Left cardiac atrium (tissue), 4 donors: ENCODE measurements at regions not wholly inside any gene's neighbourhood (a gene's known extent, or its start where the extent isn't known, plus 50 kb on each side); places are given as distances from the start of the nearest gene placed in this dataset.
"Not testable (repeated sequence)": the region's sequence is repeated elsewhere in the genome, so short reads cannot be mapped to it uniquely, and the experiment has no call there.

Experiments
- ATAC-seq, 2 donors: fragments of 200-7000 bp; cut with Tn5 transposase; one replicate each; pipeline ENCODE4 v1.9.1; 2020; ENCODE audit warnings: mild to moderate bottlenecking in 2 of 2, moderate library complexity in 2 of 2
- DNase-seq: peaks from one replicate; pipeline ENCODE4 v3.0.0-alpha.2; 2020
- intact Hi-C, 2 donors: fragments of 100-400 bp; cut with DNase I; formaldehyde crosslinking; loops; one replicate each; pipeline versions ENCODE4 v1.14.1 to v1.15.1; 2022 to 2023
- donor health status: DM: no; HTN: yes; CAD: no.
- donor health status: DM: no; HTN: yes; CAD: no; lungs with severe emphysema.
- donor health status: DM: yes; HTN: yes; CAD: no.
- donor health status: Dilated cardiomyopathy.

- ATAC-seq (no peak), DNase-seq (no peak)
- intact Hi-C loops, result no loop called here
Measured at GRCh38 chr19:20482721-20483120, 82.9 kb downstream of the ZNF737 start.

- intact Hi-C loops, result no loop called here
- DNase-seq (no peak), ATAC-seq (no peak)
Measured at GRCh38 chr19:20481736-20482135, 83.8 kb downstream of the ZNF737 start.

- DNase-seq, result no peak
- ATAC-seq, result no peak
- intact Hi-C loops, result no loop called here
Measured at GRCh38 chr19:20479483-20479882, 86.1 kb downstream of the ZNF737 start.

- intact Hi-C loops, result no loop called here
- DNase-seq, result no peak
- no peak for ATAC-seq
Measured at GRCh38 chr19:20478936-20479335, 86.6 kb downstream of the ZNF737 start.

- DNase-seq, result no peak
- intact Hi-C loops, result no loop called here
- no peak for ATAC-seq
Measured at GRCh38 chr19:20472854-20473253, 92.7 kb downstream of the ZNF737 start.

- ATAC-seq, result no peak
Measured at GRCh38 chr19:20471431-20471830, 94.2 kb downstream of the ZNF737 start.

GRCh38 chr19:20470345-20471135, 95.0 kb downstream of the ZNF737 start:
- ATAC-seq, result no peak

More at GRCh38 chr19:20471431-20471830, 94.2 kb downstream of the ZNF737 start:
- DNase-seq, result no peak
- intact Hi-C loops, result no loop called here

GRCh38 chr19:20466638-20466990, 99.0 kb downstream of the ZNF737 start:
- DNase-seq, intact Hi-C loops, ATAC-seq: not testable (repeated sequence)

More at GRCh38 chr19:20470345-20471135, 95.0 kb downstream of the ZNF737 start:
- DNase-seq, result no peak
- intact Hi-C loops, result no loop called here

- DNase-seq, ATAC-seq, intact Hi-C loops: not testable (repeated sequence)
Measured at GRCh38 chr19:20465922-20466637, 99.5 kb downstream of the ZNF737 start.

GRCh38 chr19:20453425-20453935, 112.1 kb downstream of the ZNF737 start:
- intact Hi-C loops, result no loop called here
- DNase-seq (no peak), ATAC-seq (no peak)

GRCh38 chr19:20444202-20444885, 121.2 kb downstream of the ZNF737 start:
- intact Hi-C loops, result no loop called here
- ATAC-seq, result no peak
- DNase-seq, result no peak

- DNase-seq, intact Hi-C loops, ATAC-seq: not testable (repeated sequence)
Measured at GRCh38 chr19:20432266-20432842, 133.2 kb downstream of the ZNF737 start.

GRCh38 chr19:20431826-20432225, 133.8 kb downstream of the ZNF737 start:
- intact Hi-C loops, result no loop called here
- no peak for DNase-seq
- no peak for ATAC-seq

GRCh38 chr19:20423381-20424197, 142.0 kb downstream of the ZNF737 start:
- intact Hi-C loops, result no loop called here
- peak; percentile 64 to 75 for ATAC-seq

GRCh38 chr19:20422216-20423205, 143.1 kb downstream of the ZNF737 start:
- DNase-seq (no peak), ATAC-seq (no peak)
- intact Hi-C loops, result no loop called here

More at GRCh38 chr19:20423381-20424197, 142.0 kb downstream of the ZNF737 start:
- peak; percentile 59 for DNase-seq

- intact Hi-C loops, result no loop called here
Measured at GRCh38 chr19:20416661-20417060, 148.9 kb downstream of the ZNF737 start.

GRCh38 chr19:20414120-20414519, 151.5 kb downstream of the ZNF737 start:
- intact Hi-C loops, result loop anchor here in 1 of 2 donors (5.0 kb wide), 1 partner anchor 123 kb away; no protein-coding TSS in a partner anchor
- DNase-seq (no peak), ATAC-seq (no peak)

More at GRCh38 chr19:20416661-20417060, 148.9 kb downstream of the ZNF737 start:
- no peak for DNase-seq
- ATAC-seq, result no peak
